ENCODE measurements at regions not wholly inside any gene's neighbourhood (a gene's known extent, or its start where the extent isn't known, plus 50 kb on each side); places are given as distances from the start of the nearest gene placed in this dataset.

DNA sequence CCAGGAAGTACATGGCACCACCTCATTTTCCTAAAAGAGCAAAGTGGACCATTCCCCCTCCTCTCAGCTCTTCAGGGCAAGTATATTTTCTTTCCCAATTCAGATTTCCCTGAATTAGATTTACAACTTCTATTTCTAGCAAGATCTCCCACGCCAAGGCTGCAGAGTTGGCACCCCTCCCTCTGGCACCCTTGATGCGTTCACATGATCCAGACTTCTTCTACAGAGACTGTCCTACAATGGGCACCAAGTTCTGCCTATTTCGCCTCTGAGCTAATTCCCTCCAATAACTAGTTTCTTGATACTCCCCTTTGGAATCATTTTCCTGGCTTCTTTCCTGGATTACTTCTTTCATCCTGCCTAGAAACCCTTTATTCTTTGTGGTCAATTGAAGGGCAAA, 122.0 kb downstream of the CDC7 start:
- no peak for DNase-seq
- TF ChIP-seq, protein P1, sequence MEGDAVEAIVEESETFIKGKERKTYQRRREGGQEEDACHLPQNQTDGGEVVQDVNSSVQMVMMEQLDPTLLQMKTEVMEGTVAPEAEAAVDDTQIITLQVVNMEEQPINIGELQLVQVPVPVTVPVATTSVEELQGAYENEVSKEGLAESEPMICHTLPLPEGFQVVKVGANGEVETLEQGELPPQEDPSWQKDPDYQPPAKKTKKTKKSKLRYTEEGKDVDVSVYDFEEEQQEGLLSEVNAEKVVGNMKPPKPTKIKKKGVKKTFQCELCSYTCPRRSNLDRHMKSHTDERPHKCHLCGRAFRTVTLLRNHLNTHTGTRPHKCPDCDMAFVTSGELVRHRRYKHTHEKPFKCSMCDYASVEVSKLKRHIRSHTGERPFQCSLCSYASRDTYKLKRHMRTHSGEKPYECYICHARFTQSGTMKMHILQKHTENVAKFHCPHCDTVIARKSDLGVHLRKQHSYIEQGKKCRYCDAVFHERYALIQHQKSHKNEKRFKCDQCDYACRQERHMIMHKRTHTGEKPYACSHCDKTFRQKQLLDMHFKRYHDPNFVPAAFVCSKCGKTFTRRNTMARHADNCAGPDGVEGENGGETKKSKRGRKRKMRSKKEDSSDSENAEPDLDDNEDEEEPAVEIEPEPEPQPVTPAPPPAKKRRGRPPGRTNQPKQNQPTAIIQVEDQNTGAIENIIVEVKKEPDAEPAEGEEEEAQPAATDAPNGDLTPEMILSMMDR (IDR thresholded peaks at IDR 0.05; ENCODE audit: low read length), result no peak
- no peak for TF ChIP-seq EZH2 (optimal IDR thresholded peaks at IDR 0.05; ENCODE audit: low read depth, low read length)
- no peak for TF ChIP-seq EZH2phosphoT487 (IDR thresholded peaks at IDR 0.05; ENCODE audit: low read length)
- no peak overlapping the region for H3K4me3 ChIP-seq (ENCODE audit: low read length)

DNA sequence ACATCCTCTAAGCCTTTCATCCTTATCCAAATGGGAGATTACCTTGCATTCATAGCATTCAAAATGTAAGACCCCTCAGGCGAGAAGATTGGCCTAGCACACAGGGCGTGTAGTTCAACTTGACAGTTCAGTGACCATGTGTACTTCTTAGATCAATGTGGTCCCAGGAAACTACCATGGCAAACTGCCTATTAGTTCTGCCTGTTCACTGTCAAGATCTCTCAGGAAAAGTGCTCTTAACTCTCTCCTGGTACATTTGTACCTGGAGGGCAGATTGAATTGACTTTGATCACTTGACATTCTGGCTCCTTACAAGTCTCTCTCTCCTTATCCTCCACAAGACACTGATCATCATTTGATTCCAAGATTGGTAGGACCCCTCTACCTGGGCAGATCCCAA, 122.4 kb downstream of the CDC7 start:
- Histone ChIP-seq H3K79me2 (ENCODE audit: low read length) (no peaks in the 10 kb centered on the region), H4K20me1 (ENCODE audit: insufficient read depth, low read length) (no peaks in the 10 kb centered on the region), H3K9ac (ENCODE audit: low read length) (no peak overlapping the region), H3K9me2 (replicated peaks; ENCODE audit: insufficient read depth, low read length) (no peaks in the 10 kb centered on the region), H3K36me3 (replicated peaks; ENCODE audit: insufficient read depth, low read length) (no peaks in the 10 kb centered on the region), H3K4me2 (ENCODE audit: low read depth, low read length) (no peak overlapping the region), H2AFZ (ENCODE audit: low read length) (no peak overlapping the region), H3K27ac (ENCODE audit: low read length) (no peak overlapping the region), H3K9me3 (replicated peaks; ENCODE audit: insufficient read depth, low read length) (no peaks in the 10 kb centered on the region), H3F3A (ENCODE audit: insufficient read depth, low read length) (no peaks in the 10 kb centered on the region), H3K27me3 (replicated peaks; ENCODE audit: insufficient read depth, low read length) (no peaks in the 10 kb centered on the region), H3K4me1 (ENCODE audit: low read length) (no peaks in the 10 kb centered on the region), H3K4me3 (ENCODE audit: low read length) (no peak overlapping the region)
- DNase-seq, result no peak
- TF ChIP-seq EZH2 (optimal IDR thresholded peaks at IDR 0.05; ENCODE audit: low read depth, low read length) (no peak), EZH2phosphoT487 (IDR thresholded peaks at IDR 0.05; ENCODE audit: low read length) (no peak)
- TF ChIP-seq, protein P1 (IDR thresholded peaks at IDR 0.05; ENCODE audit: low read length), result no peak

More for the DNA sequence above, 122.0 kb downstream of the CDC7 start:
- H3K79me2 ChIP-seq (ENCODE audit: low read length), result no peaks in the 10 kb centered on the region
- no peaks in the 10 kb centered on the region for H3K4me1 ChIP-seq (ENCODE audit: low read length)
- no peaks in the 10 kb centered on the region for H3K36me3 ChIP-seq (replicated peaks; ENCODE audit: insufficient read depth, low read length)
- H4K20me1 ChIP-seq (ENCODE audit: insufficient read depth, low read length), result no peaks in the 10 kb centered on the region
- no peaks in the 10 kb centered on the region for H3K9me2 ChIP-seq (replicated peaks; ENCODE audit: insufficient read depth, low read length)
- H2AFZ ChIP-seq (ENCODE audit: low read length), result no peak overlapping the region
- H3K27me3 ChIP-seq (replicated peaks; ENCODE audit: insufficient read depth, low read length), result no peaks in the 10 kb centered on the region
- H3K9me3 ChIP-seq (replicated peaks; ENCODE audit: insufficient read depth, low read length), result no peaks in the 10 kb centered on the region
- no peak overlapping the region for H3K9ac ChIP-seq (ENCODE audit: low read length)
- no peaks in the 10 kb centered on the region for H3F3A ChIP-seq (ENCODE audit: insufficient read depth, low read length)
- H3K4me2 ChIP-seq (ENCODE audit: low read depth, low read length), result no peak overlapping the region
- no peak overlapping the region for H3K27ac ChIP-seq (ENCODE audit: low read length)

DNA sequence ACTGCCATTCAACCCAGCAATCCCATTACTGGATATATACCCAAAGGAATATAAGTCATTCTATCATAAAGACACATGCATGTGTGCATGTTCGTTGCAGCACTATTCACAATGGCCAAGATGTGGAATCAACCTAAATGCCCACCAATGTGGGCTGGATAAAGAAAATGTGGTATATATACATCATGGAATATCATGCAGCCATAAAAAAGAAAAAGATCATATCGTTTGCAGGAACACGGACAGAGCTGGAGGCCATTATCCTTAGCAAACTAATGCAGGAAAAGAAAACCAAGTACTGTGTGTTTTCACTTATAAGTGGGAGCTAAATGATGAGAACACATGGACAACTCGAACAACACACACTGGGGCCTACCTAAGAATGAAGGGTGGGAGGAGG, 123.7 kb downstream of the CDC7 start:
- H3K9me2 ChIP-seq (replicated peaks; ENCODE audit: insufficient read depth, low read length), result no peaks in the 10 kb centered on the region
- H3K9me3 ChIP-seq (replicated peaks; ENCODE audit: insufficient read depth, low read length), result no peaks in the 10 kb centered on the region
- TF ChIP-seq EZH2phosphoT487 (IDR thresholded peaks at IDR 0.05; ENCODE audit: low read length) (no peak), EZH2 (optimal IDR thresholded peaks at IDR 0.05; ENCODE audit: low read depth, low read length) (no peak)
- TF ChIP-seq, protein P1 (IDR thresholded peaks at IDR 0.05; ENCODE audit: low read length), result no peak
- H3K4me3 ChIP-seq (ENCODE audit: low read length), result no peak overlapping the region
- H3K27me3 ChIP-seq (replicated peaks; ENCODE audit: insufficient read depth, low read length), result no peaks in the 10 kb centered on the region
- no peak overlapping the region for H3K4me2 ChIP-seq (ENCODE audit: low read depth, low read length)
- no peak for DNase-seq
- no peak overlapping the region for H3K27ac ChIP-seq (ENCODE audit: low read length)
- H4K20me1 ChIP-seq (ENCODE audit: insufficient read depth, low read length), result no peaks in the 10 kb centered on the region
- H3F3A ChIP-seq (ENCODE audit: insufficient read depth, low read length), result no peaks in the 10 kb centered on the region
- no peak overlapping the region for H3K9ac ChIP-seq (ENCODE audit: low read length)
- H3K79me2 ChIP-seq (ENCODE audit: low read length), result no peaks in the 10 kb centered on the region
- H3K36me3 ChIP-seq (replicated peaks; ENCODE audit: insufficient read depth, low read length), result no peaks in the 10 kb centered on the region
- H3K4me1 ChIP-seq (ENCODE audit: low read length), result no peaks in the 10 kb centered on the region
- H2AFZ ChIP-seq (ENCODE audit: low read length), result no peak overlapping the region
